ENCODE measurements at regions not wholly inside any gene's neighbourhood (a gene's known extent, or its start where the extent isn't known, plus 50 kb on each side); places are given as distances from the start of the nearest gene placed in this dataset.

DNA sequence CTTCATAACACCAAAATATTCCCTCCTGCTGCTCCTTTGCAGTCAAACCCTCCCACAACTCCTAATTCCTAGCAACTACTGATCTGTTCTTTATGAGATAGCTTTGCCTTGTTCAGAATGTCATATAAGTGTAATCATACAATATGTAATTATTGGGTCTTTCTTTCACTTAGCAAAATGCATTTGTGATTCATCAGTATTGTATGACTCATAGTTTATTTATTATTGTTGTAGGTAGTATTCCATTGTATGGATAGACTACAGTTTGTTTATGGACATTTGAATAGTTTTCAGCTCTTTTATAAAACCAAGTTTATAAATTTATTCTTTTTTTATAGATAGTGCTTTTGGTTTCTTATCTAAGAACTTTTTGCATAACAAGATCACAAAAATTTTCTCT lies 468.2 kb upstream of the KIF2A start:
- DNase-seq, result no peak

GRCh38 chr5:61840361-61840760 lies 465.6 kb upstream of the KIF2A start:
- no peak for DNase-seq

DNA sequence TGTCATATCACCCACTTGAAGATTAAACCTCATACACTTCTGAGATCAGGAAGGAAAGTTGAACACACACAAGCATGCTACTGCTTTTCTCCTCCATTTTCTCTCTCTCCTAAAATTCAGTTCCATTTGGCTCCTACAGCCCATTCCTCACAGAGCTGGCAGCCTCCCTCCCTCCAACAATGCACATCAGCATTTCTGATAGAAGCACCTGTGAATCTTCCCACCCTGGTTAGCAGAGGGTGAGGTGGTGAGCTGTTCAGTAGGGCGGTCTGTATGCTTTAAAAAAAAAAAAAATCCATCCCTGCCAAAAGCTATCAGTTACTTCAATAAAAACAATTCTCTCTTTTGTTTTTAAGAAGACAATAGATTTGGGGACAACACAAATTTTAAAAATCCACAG lies 463.2 kb upstream of the KIF2A start:
- DNase-seq, result no peak

GRCh38 chr5:61850696-61851095 lies 455.3 kb upstream of the KIF2A start:
- no peak for DNase-seq

- DNase-seq, result no peak
Observed at GRCh38 chr5:61854531-61854930, 451.5 kb upstream of the KIF2A start.

GRCh38 chr5:61860978-61861377 lies 445.0 kb upstream of the KIF2A start:
- DNase-seq, result no peak

GRCh38 chr5:61866930-61867329 lies 439.1 kb upstream of the KIF2A start:
- DNase-seq, result no peak

GRCh38 chr5:61869333-61869732 lies 436.7 kb upstream of the KIF2A start:
- DNase-seq, result no peak

GRCh38 chr5:61878471-61878870 lies 427.5 kb upstream of the KIF2A start:
- DNase-seq, result no peak

GRCh38 chr5:61881821-61882487 lies 424.1 kb upstream of the KIF2A start:
- peak in 1 of 2 donors; percentile 38 for DNase-seq

- no peak for DNase-seq
Observed at GRCh38 chr5:61882901-61883500, 423.0 kb upstream of the KIF2A start.

DNA sequence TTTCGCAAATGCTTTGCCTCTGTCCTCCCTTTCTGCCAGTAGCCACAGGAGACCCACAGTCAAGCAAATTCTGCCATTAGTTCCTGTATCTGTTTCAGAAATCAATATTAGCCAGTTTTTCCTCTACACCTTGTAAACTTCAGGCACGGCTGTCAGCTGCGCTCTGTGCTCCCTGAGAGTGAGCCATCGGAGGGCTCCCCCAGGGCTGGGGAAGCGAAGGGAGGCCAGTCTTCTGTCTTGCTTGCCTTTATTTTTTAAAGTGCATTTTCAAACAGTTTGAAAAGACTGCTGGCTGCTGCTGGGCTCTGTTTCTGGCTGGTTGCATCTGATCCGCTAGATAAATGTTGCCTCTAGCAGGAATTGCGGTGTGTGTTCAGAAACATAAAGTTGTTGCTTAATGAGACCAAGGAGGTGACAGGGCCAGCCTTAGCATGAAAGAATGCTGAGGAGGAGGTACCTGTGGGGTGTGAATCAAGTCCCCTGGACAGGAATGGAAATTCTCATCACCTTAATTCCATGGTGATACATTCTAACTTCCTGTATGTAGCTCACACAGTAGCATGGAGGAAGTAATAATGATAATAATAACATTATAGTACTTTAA lies 421.7 kb upstream of the KIF2A start:
- no peak for DNase-seq

DNA sequence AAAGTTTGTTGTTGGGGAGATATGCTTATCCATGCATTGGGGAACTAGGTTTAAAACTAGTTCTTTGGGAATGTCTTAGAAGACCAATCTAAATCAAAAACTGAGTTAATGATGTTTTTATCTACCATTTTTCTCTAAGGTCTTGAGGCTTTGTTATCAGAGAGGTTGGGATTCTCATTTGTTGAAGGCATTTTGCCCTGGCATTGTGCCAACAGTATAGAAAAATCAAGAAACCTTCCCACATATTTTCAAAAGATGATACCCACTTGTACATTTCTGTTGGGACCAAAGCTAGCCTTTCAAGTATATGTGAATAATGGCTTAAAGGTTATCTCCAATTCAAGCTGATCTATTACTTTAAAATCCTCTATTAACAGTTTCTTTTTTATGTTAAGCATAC lies 419.8 kb upstream of the KIF2A start:
- DNase-seq, result no peak

DNA sequence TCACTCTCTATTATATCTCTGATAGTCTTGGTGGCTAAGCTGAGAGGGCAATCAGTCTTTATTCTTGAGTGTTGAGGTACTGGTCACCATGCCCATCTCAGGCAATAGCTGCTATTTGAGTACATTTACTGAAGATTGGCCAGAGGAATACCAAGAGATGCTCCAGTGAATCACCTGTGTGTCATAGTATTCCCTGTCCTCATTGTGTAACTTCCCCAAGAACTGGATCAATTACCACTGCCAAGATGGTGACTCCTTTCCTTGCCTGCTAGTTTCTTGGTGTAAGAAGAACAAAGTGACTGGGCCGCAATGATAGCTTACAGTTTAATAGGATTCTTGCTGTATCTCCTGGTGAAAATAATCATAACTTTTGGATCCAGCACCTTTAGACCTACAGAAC lies 418.7 kb upstream of the KIF2A start:
- no peak for DNase-seq

GRCh38 chr5:61894046-61894445 lies 412.0 kb upstream of the KIF2A start:
- DNase-seq, result no peak

DNA sequence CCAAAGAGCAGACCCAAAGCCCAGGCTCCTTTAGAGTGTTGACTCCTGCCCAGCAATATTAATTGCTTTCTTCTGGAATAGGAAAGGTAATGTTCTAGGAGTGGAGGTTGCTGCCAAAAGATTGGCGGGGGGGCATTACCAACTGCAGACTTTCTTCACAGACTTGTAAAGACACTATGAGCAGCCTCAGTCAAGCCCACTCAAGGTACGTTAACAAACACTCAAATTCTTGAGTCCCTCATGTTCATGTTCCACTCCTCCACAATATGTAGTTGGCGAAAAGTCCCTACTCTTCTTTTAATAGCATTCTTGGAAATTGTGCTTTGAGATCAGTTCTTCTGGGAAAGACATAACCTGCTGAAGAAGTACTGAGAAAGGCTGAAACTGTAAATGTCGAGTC lies 409.2 kb upstream of the KIF2A start:
- no peak for DNase-seq

- DNase-seq, result no peak
Observed at GRCh38 chr5:61897251-61897650, 408.8 kb upstream of the KIF2A start.

DNA sequence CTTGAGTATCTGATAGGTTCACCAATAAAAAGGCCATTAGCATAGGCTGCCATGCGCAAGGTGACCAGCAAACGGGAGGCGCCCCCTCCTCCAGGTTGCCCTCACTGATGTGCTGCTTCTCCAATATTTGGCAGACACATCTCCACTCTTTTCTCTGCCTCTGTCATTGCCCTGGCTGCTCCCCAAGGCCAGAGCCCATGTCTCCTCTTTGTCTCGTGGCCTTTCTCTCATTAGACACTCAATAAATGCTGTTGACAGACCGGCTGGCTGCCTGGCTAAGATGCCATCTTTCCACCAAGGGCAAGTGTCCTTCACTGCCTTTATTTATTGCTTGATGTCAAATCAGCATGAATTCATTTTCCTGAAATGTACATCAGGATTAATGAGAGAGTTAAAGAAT lies 404.0 kb upstream of the KIF2A start:
- DNase-seq, result no peak

- DNase-seq, result no peak
Observed at GRCh38 chr5:61904730-61905129, 401.3 kb upstream of the KIF2A start.

DNA sequence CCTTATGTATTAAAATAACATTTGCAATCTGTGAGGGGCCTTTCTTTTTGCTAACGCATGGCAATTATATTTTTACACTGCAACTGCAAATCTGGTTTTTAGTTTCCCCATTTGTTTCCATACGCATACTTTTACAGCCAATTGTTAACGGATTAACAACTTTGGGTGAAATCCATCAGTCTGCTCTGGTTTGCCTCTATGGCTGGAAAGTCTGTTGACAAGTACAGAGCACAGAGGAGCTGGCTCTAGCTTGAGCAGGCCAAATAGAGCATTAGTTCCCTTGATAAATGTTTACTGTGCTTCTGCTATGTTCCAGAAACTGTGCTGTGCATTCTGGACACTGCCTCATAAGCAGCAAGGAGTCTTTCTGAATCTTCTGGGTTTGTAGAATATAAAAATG lies 400.4 kb upstream of the KIF2A start:
- no peak for DNase-seq

DNA sequence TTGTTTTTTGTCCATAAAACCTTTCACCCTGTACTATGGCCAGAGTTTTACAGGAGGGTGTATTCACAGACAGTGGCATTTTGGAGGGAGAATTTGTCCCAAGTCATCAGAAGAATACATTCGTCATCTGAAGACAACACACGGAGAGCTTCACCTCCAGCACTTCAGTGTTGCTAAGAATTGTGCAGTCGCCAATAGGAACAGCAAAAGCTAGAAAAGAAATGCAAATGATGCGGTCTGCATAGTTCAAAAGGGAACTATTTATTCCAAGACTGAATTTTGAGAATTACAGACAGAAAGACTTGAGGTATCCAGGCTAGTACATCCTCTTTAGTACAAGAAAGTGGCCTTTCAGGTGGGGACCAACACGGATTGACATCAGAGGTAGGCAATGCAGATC lies 399.2 kb upstream of the KIF2A start:
- no peak for DNase-seq

GRCh38 chr5:61907995-61908394 lies 398.0 kb upstream of the KIF2A start:
- DNase-seq, result no peak

DNA sequence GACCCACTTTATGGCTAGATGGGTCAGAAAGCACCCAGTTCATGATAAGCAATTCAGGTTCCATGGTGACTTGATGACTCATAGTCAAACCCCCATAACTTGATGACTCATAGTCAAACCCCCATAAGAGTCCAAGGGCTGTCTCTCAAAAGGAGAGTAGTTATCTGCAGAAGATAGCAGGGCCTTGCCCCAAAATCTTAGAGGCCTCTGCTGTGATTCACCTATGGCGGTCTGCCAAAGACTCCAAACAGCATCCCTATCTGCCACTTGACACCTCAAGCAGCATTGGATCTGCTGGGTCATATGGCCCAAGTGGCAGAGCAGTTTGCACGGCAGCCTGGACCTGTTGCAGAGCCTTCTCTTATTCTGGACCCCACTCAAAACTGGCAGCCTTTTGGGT lies 395.2 kb upstream of the KIF2A start:
- no peak for DNase-seq

DNA sequence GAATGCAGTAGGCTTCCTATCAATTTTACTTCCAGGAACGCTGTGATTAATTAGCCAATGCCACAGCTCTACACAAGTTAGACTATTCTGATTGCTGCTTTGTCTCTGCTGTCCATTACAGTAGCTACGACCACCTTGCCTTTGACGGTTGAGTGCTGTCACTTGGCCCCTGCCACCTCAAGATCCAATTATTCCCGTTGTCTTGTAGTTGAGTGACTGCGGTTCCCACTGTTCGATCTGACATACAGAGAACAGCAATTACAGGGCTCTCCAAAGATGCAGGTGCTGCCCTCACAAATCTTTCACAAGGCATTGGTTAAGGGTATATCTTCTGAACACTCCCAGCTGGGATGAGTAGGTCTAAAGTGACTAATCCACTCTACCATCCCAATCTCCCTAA lies 393.4 kb upstream of the KIF2A start:
- DNase-seq, result no peak

DNA sequence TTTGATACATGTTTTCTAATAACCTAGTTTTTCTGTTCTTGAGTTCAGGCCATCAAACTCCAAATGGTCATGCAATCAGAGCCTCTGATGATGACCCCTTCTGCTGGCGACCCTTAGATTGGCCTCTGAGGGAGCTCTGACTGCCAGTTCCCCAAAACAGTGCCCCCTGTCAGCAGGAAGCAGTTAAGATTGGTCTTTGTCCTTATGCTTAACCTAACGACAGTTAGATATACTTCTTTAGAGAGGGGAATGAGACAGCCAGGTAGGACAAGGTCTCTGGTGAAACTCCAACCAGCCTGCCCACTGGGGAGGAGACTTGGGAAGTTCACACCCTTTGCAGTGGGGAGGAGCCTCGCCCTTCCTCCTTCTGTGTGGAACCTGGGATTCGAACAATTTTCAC lies 390.4 kb upstream of the KIF2A start:
- no peak for DNase-seq

All from hippocampal formation (tissue), 2 donors.